ENCODE measurements at regions not wholly inside any gene's neighbourhood (a gene's known extent, or its start where the extent isn't known, plus 50 kb on each side); places are given as distances from the start of the nearest gene placed in this dataset.

DNA sequence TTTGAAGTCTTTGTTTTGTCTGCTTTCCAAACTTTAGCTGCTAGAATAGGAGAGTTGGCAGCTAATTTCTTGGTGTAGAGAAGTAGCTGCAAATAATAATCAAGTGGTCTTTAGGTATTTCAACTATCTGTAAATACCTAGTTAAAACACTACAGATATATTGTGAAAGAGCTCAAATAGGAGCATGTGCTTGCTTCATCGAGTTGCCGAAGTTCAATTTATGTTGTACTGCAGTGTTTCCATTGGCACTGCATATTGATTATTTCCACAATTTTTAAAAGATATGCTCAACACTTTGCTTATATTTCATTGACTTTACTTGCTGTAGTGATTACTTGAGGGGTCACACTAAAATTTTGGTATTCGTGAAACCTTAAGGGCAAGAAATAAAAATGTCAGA is 131.6 kb upstream of the BMP4 start:
- Histone ChIP-seq H3K36me3 (ENCODE audit: control insufficient read depth, insufficient read depth, low read length) (no peaks in the 10 kb centered on the region), H3K4me1 (ENCODE audit: control insufficient read depth, insufficient read depth, low read length, poor library complexity, severe bottlenecking) (peaks cover 33% of the 10 kb centered on the region), H3K9me3 (ENCODE audit: control insufficient read depth, low read length) (peaks cover 6% of the 10 kb centered on the region), H3K27ac (ENCODE audit: low read depth, low read length, severe bottlenecking) (no peak overlapping the region), H3K4me3 (ENCODE audit: extremely low read depth, insufficient read depth, low read length, poor library complexity, severe bottlenecking) (no peak overlapping the region)
- WGBS, 2 experiments (ENCODE audit: insufficient coverage in 2 of 2), result 100% methylated on average over 2 of the region's 3 CpGs; no CpG with 5 or more reads in 1 of the 2 experiments

- Histone ChIP-seq H3K27ac (ENCODE audit: low read depth, low read length, severe bottlenecking) (no peak overlapping the region), H3K4me3 (ENCODE audit: extremely low read depth, insufficient read depth, low read length, poor library complexity, severe bottlenecking) (no peak overlapping the region), H3K36me3 (ENCODE audit: control insufficient read depth, insufficient read depth, low read length) (no peaks in the 10 kb centered on the region), H3K4me1 (ENCODE audit: control insufficient read depth, insufficient read depth, low read length, poor library complexity, severe bottlenecking) (peaks cover 30% of the 10 kb centered on the region), H3K9me3 (ENCODE audit: control insufficient read depth, low read length) (peaks cover 12% of the 10 kb centered on the region)
- WGBS, 2 experiments (ENCODE audit: insufficient coverage in 2 of 2), result 92 to 100% methylated on average over 1 of the region's 1 CpG
Measured at GRCh38 chr14:54090274-54090673, 133.6 kb upstream of the BMP4 start.

DNA sequence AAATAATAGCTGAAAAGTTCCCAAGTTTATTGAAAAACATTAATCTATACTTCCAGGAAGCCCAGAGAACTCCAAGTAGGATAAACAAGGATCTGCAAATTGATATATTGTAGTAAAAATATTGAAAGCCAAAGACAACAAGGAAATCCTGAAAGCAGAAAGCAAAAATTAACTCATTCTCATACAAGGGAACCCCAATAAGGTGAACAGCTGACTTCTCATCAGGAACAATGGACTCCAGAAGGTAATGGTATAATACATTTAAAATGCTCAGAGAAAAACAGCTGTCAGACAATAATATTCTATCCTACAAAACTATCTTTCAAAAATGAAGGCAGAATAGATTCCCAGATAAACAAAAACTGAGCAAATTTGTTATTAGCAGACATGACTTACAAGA is 138.1 kb upstream of the BMP4 start:
- Histone ChIP-seq H3K27ac (ENCODE audit: low read depth, low read length, severe bottlenecking) (no peak overlapping the region), H3K36me3 (ENCODE audit: control insufficient read depth, insufficient read depth, low read length) (no peaks in the 10 kb centered on the region), H3K9me3 (ENCODE audit: control insufficient read depth, low read length) (peaks cover 12% of the 10 kb centered on the region), H3K4me1 (ENCODE audit: control insufficient read depth, insufficient read depth, low read length, poor library complexity, severe bottlenecking) (no peaks in the 10 kb centered on the region), H3K4me3 (ENCODE audit: extremely low read depth, insufficient read depth, low read length, poor library complexity, severe bottlenecking) (no peak overlapping the region)

- Histone ChIP-seq H3K9me3 (ENCODE audit: control insufficient read depth, low read length) (peaks cover 6% of the 10 kb centered on the region), H3K27ac (ENCODE audit: low read depth, low read length, severe bottlenecking) (no peak overlapping the region), H3K4me1 (ENCODE audit: control insufficient read depth, insufficient read depth, low read length, poor library complexity, severe bottlenecking) (no peaks in the 10 kb centered on the region), H3K36me3 (ENCODE audit: control insufficient read depth, insufficient read depth, low read length) (no peaks in the 10 kb centered on the region), H3K4me3 (ENCODE audit: extremely low read depth, insufficient read depth, low read length, poor library complexity, severe bottlenecking) (no peak overlapping the region)
- WGBS, 2 experiments (ENCODE audit: insufficient coverage in 2 of 2), result no CpG with 5 or more reads among the region's 2 CpGs
Measured at GRCh38 chr14:54098536-54098935, 141.9 kb upstream of the BMP4 start.

DNA sequence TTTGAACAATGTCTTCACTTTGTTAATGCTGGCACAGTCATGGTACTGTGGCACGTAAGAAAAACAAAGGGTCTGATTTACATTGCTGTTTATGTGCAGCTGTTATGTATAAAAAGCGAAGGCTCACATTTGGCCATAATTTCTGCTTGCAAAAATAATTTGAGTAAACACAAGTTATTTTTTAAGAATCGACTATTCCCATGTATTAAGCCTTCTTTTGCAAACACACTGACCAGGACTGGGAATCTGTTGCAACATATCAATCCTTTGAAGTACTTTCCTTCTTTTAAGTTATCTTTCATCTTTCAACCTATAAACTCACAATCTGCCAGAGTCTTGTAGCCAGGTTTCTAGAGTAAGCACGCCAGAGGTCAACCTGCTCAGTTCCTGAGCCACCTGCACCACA is 145.4 kb upstream of the BMP4 start:
- Histone ChIP-seq H3K4me3 (ENCODE audit: extremely low read depth, insufficient read depth, low read length, poor library complexity, severe bottlenecking) (no peak overlapping the region), H3K4me1 (ENCODE audit: control insufficient read depth, insufficient read depth, low read length, poor library complexity, severe bottlenecking) (peaks cover 5% of the 10 kb centered on the region), H3K27ac (ENCODE audit: low read depth, low read length, severe bottlenecking) (no peak overlapping the region), H3K36me3 (ENCODE audit: control insufficient read depth, insufficient read depth, low read length) (no peaks in the 10 kb centered on the region), H3K9me3 (ENCODE audit: control insufficient read depth, low read length) (no peaks in the 10 kb centered on the region)
- 47 to 58% methylated on average over 2 of the region's 4 CpGs for WGBS, 2 experiments (ENCODE audit: insufficient coverage in 2 of 2)

GRCh38 chr14:54102530-54102929 is 145.9 kb upstream of the BMP4 start:
- no peaks in the 10 kb centered on the region for H3K36me3 ChIP-seq (ENCODE audit: control insufficient read depth, insufficient read depth, low read length)
- peaks cover 10% of the 10 kb centered on the region for H3K4me1 ChIP-seq (ENCODE audit: control insufficient read depth, insufficient read depth, low read length, poor library complexity, severe bottlenecking)
- no peaks in the 10 kb centered on the region for H3K9me3 ChIP-seq (ENCODE audit: control insufficient read depth, low read length)
- H3K27ac ChIP-seq (ENCODE audit: low read depth, low read length, severe bottlenecking), result no peak overlapping the region
- H3K4me3 ChIP-seq (ENCODE audit: extremely low read depth, insufficient read depth, low read length, poor library complexity, severe bottlenecking), result no peak overlapping the region

DNA sequence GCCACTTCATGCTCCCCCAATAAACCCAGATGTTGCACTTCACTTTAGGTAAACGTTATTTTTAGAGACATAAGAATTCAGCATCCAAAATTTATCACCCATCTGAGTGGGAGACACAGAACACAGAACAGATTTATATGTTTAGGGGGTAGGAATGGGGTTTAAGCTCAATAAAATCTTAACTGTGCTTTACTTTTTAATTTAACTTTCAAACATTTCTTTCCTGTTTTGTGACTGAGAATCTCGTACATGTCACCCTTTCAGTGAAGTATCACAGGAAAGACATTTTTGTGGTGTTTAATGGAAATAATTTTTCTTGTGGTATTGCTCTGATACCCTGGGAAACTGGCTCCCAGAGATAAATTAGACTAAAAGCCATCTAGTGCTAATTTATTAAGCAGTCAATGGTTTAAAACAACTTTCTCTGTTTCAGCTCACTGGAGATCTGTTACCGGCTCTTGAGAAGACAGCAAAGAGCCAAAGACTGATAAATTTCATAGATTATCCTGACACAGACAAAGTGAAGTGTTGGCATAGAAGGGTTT is 148.0 kb upstream of the BMP4 start:
- H3K4me1 ChIP-seq (ENCODE audit: control insufficient read depth, insufficient read depth, low read length, poor library complexity, severe bottlenecking), result peaks cover 17% of the 10 kb centered on the region
- H3K9me3 ChIP-seq (ENCODE audit: control insufficient read depth, low read length), result no peaks in the 10 kb centered on the region
- no peaks in the 10 kb centered on the region for H3K36me3 ChIP-seq (ENCODE audit: control insufficient read depth, insufficient read depth, low read length)
- H3K4me3 ChIP-seq (ENCODE audit: extremely low read depth, insufficient read depth, low read length, poor library complexity, severe bottlenecking), result no peak overlapping the region
- 100% methylated on average over 1 of the region's 3 CpGs; no CpG with 5 or more reads in 1 of the 2 experiments for WGBS, 2 experiments (ENCODE audit: insufficient coverage in 2 of 2)
- no peak overlapping the region for H3K27ac ChIP-seq (ENCODE audit: low read depth, low read length, severe bottlenecking)

GRCh38 chr14:54105406-54105805 is 148.8 kb upstream of the BMP4 start:
- H3K27ac ChIP-seq (ENCODE audit: low read depth, low read length, severe bottlenecking), result no peak overlapping the region
- peaks cover 17% of the 10 kb centered on the region for H3K4me1 ChIP-seq (ENCODE audit: control insufficient read depth, insufficient read depth, low read length, poor library complexity, severe bottlenecking)
- no peaks in the 10 kb centered on the region for H3K9me3 ChIP-seq (ENCODE audit: control insufficient read depth, low read length)
- no peaks in the 10 kb centered on the region for H3K36me3 ChIP-seq (ENCODE audit: control insufficient read depth, insufficient read depth, low read length)
- WGBS, 2 experiments (ENCODE audit: insufficient coverage in 2 of 2), result 92 to 100% methylated on average over 2 of the region's 2 CpGs
- no peak overlapping the region for H3K4me3 ChIP-seq (ENCODE audit: extremely low read depth, insufficient read depth, low read length, poor library complexity, severe bottlenecking)

GRCh38 chr14:54105898-54106297 is 149.3 kb upstream of the BMP4 start:
- 80 to 88% methylated on average over 1 of the region's 2 CpGs for WGBS, 2 experiments (ENCODE audit: insufficient coverage in 2 of 2)
- Histone ChIP-seq H3K36me3 (ENCODE audit: control insufficient read depth, insufficient read depth, low read length) (no peaks in the 10 kb centered on the region), H3K27ac (ENCODE audit: low read depth, low read length, severe bottlenecking) (no peak overlapping the region)

GRCh38 chr14:54106661-54107377 is 150.2 kb upstream of the BMP4 start:
- WGBS, 2 experiments (ENCODE audit: insufficient coverage in 2 of 2), result 71 to 78% methylated on average over 4 of the region's 6 CpGs
- Histone ChIP-seq H3K27ac (ENCODE audit: low read depth, low read length, severe bottlenecking) (peak overlapping the region; percentile 13), H3K9me3 (ENCODE audit: control insufficient read depth, low read length) (no peaks in the 10 kb centered on the region), H3K4me3 (ENCODE audit: extremely low read depth, insufficient read depth, low read length, poor library complexity, severe bottlenecking) (no peak overlapping the region), H3K4me1 (ENCODE audit: control insufficient read depth, insufficient read depth, low read length, poor library complexity, severe bottlenecking) (peaks cover 17% of the 10 kb centered on the region), H3K36me3 (ENCODE audit: control insufficient read depth, insufficient read depth, low read length) (no peaks in the 10 kb centered on the region)

More at GRCh38 chr14:54105898-54106297, 149.3 kb upstream of the BMP4 start:
- Histone ChIP-seq H3K4me1 (ENCODE audit: control insufficient read depth, insufficient read depth, low read length, poor library complexity, severe bottlenecking) (peaks cover 17% of the 10 kb centered on the region), H3K9me3 (ENCODE audit: control insufficient read depth, low read length) (no peaks in the 10 kb centered on the region), H3K4me3 (ENCODE audit: extremely low read depth, insufficient read depth, low read length, poor library complexity, severe bottlenecking) (no peak overlapping the region)
